Fibroblast of skin of left biceps (primary cell): ENCODE measurements at regions not wholly inside any gene's neighbourhood (a gene's known extent, or its start where the extent isn't known, plus 50 kb on each side); places are given as distances from the start of the nearest gene placed in this dataset.

ENCODE experiments used
- DNase-seq, 2 experiments: peaks; one replicate each; pipeline ENCODE4 v3.0.0-alpha.2; 2013; ENCODE audit warnings: low read depth in 2 of 2

DNA sequence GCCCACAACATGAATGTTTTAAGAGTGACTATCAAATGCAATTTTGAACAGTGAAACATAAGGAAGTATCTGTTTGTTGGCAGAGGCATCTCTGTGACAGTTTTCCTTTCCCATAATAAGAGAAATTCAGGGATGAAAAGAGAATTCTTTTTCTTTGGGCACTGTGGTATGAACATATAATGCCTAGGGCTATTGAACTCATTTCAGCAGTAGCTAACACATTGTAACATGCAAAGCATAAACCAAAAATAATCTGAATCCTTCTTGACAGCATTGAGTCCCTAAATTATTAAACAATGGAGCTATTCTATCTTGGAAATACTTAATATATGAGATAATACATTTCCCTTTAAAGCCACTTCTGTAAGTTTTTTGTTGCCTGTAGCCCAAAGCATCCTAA lies 633.0 kb upstream of the B3GALT2 start:
- no peak for DNase-seq

DNA sequence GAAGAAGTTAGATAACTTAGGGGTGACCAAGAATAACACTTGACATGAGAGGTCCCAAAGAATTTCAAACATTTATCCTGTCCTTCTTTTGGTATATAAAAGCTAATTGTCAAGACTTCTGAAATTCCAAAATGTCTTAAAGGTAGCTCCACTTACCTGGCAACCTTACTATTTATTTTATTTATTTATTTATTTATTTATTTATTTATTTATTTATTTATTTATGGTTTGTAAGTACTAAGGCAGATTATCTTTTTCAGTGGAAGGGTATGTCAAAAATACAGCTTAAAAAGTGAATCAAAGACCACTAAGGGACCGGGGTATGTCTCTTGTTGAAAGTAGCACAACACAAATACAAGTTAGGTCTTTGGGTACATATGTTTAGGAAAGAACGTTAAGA lies 620.8 kb upstream of the B3GALT2 start:
- no peak for DNase-seq

DNA sequence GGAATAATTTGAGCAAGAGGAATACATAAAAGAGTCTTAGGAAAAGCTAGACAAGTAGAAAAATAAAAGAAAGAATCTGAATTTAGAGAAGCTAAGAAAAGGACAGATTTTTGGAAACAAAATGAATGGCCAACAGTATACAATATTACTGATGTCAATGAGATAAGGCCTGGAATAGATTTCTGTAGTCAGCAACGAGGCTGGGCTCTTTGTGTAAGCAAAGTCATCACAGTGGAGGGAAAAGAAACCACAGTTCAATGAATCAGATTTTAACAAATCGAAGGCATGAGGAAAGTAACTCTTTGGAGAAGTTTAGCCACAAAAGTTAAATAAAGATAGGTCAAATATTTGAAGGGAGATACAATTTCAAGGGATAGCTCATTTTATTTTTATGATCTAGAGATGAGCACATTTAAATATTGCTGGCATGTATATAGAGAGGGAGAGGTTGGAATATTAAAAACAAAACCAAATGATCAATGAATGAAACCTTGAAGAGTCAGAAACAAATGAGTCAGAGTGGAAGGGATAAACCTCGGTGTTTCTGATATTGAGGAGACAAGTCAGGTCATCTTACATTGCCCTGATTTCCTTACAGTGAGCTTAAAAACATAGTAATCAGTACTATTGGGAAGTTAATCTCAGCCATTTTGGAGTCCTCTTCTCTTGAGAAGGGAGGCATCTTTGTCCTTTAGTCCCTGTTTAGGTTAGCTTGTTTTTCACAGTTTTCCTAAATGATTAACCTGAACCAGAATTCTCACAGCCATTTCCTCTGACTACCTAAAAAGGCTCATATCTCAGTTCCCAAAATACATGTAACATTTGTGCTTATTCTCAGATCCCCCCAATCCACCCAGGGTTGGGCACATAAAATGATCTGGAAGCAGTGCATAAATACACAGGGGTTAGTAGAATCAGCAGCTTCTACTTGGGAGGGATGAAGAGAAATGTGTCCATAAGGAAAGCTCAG lies 620.0 kb upstream of the B3GALT2 start:
- DNase-seq: no peak

GRCh38 chr1:193799948-193800690 lies 613.7 kb upstream of the B3GALT2 start:
- DNase-seq: peak; percentile 12 to 14

GRCh38 chr1:193799371-193799770 lies 613.0 kb upstream of the B3GALT2 start:
- DNase-seq: no peak

DNA sequence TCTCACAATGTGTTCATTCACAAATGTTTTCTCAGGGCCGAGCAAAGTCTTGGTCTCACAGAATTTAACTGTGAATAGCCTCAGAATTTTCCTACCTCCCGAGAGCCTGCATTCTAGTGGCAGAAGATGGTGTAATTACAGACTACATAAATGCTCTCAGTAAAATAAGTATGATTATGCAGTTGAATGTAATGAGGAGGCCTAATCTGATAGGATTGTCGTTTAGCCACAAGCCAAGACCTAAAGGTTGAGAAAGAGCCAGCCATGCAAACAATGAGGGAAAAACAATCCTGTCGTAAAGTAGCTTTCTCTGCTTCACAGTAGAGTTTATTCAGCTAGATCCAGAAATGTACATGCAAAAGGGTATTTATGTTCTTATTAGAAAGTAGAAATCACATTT lies 607.8 kb upstream of the B3GALT2 start:
- DNase-seq: no peak

GRCh38 chr1:193791746-193792145 lies 605.3 kb upstream of the B3GALT2 start:
- DNase-seq: no peak

GRCh38 chr1:193787061-193787460 lies 600.6 kb upstream of the B3GALT2 start:
- no peak for DNase-seq

DNA sequence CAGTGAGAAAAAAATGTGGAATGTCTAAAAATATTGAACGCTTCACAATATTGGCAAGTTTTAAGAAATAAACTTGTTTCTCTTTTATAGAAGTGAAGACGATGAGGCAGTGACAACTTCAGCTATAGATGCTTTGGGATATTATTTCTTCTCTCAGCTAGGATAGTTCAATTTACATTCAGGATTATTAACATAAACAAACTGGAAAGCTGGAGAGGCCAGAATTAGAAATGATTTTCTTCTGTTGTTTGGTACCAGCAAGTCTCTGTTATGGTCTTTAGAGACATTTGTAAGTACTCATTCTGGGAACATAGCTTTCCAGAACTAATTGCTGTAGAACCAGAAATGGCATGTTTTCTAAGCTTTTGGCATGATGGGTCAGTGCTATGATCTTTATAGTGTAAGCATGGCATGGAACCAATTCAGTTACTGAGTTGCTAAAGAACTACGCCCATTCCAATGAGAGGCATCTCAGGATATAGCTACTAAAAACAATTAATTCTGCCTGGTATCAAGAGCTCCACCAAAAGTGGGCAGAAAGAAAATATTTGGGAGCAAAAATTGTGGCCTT lies 599.5 kb upstream of the B3GALT2 start:
- DNase-seq: no peak

- no peak for DNase-seq
Observed at GRCh38 chr1:193774536-193775323, 588.3 kb upstream of the B3GALT2 start.

GRCh38 chr1:193771596-193771995 lies 585.2 kb upstream of the B3GALT2 start:
- DNase-seq: no peak

- no peak for DNase-seq
Observed at GRCh38 chr1:193769651-193770050, 583.2 kb upstream of the B3GALT2 start.

DNA sequence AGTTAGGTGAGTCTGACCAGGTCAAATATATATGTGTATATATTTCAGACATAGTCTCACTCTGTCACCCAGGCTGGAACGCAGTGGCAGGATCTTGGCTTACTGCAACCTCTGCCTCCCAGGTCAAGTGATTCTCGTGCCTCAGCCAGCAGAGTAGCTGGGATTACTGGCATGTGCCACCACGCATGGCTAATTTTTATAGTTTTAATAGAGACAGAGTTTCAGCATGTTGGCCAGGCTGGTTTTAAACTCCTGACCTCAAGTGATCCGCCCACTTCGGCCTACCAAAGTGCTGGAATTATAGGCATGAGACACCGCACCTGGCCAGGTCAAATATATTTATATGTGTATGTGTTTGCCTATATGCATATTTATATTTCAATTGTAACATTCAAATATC lies 581.5 kb upstream of the B3GALT2 start:
- DNase-seq: no peak

GRCh38 chr1:193766329-193766728 lies 579.9 kb upstream of the B3GALT2 start:
- DNase-seq: no peak

GRCh38 chr1:193763266-193763665 lies 576.9 kb upstream of the B3GALT2 start:
- DNase-seq: peak in 1 of 2 experiments; percentile 13

DNA sequence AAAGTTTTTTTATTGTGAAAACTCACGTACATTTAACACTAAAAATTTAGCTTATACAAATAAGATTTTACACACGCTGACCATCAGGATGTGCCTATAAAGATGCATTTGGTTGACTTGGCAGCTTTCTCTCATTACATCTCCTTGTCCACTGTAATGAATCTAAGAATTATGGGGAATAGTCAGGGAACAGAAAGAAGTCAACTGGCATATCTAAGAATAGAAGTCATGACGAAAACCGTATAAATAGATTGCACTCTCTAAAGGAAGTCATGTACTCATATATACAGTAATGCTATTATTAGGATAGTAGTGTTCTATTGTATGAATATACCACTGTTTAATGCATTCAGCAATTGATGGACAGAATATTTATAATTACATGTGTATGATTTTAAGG lies 575.8 kb upstream of the B3GALT2 start:
- DNase-seq: no peak

GRCh38 chr1:193755441-193755840 lies 569.0 kb upstream of the B3GALT2 start:
- no peak for DNase-seq

- no peak for DNase-seq
Observed at GRCh38 chr1:193754732-193755427, 568.5 kb upstream of the B3GALT2 start.

GRCh38 chr1:193754151-193754550 lies 567.7 kb upstream of the B3GALT2 start:
- no peak for DNase-seq

GRCh38 chr1:193753038-193753756 lies 566.8 kb upstream of the B3GALT2 start:
- DNase-seq: no peak
